ENCODE measurements at regions not wholly inside any gene's neighbourhood (a gene's known extent, or its start where the extent isn't known, plus 50 kb on each side); places are given as distances from the start of the nearest gene placed in this dataset.

DNA sequence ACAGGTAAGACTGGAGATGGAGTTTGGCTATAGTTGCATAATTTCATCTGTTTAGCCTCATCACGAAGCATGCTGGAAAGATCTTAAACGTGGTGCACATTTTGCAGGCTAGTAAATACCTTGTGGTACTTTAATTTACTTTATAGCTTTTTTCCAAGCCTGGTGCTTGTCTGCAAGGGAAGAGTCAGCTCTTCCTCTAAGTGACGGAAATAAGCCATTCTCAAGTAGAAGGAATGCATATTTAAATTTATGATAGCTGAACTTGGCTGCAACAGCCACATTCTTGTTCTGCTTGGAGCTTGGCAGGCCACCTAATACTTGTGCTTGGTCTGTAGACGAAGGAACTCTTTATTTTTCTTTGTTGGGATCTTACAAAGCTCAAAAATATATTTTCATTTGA is 188.0 kb upstream of the PIK3R1 start:
- Mint-ChIP-seq H3K27me3 (ENCODE audit: low read depth) (no peaks in the 10 kb centered on the region; the same call in 1 of the 2 replicates), H3K27ac (no peak overlapping the region), H3K36me3 (ENCODE audit: insufficient read depth in 1 of 3, low read depth in 3 of 3) (peaks cover 0 to 3% (median 0%) of the 10 kb centered on the region in 3 experiments; a peak in 3 of 7 replicates), H3K4me1 (peaks cover 22 to 25% of the 10 kb centered on the region in 2 experiments), H3K9me3 (no peaks in the 10 kb centered on the region; a peak in 1 of 5 replicates), H3K4me3 (no peak overlapping the region)
- Histone ChIP-seq H3K18ac (ENCODE audit: insufficient read length, low read depth, low read length) (no peak overlapping the region), H3K79me1 (ENCODE audit: insufficient read depth, low read depth, low read length, poor library complexity, severe bottlenecking) (no peaks in the 10 kb centered on the region), H3K9ac (ENCODE audit: extremely low read depth, insufficient read length, low read length) (no peak overlapping the region), H4K20me1 (ENCODE audit: control insufficient read depth, insufficient read depth, insufficient read length) (no peaks in the 10 kb centered on the region), H3K4me2 (ENCODE audit: insufficient read depth, insufficient read length, low read length) (no peak overlapping the region), H3K27ac (ENCODE audit: insufficient read length, low read depth, low read length) (no peak overlapping the region), H4K91ac (ENCODE audit: insufficient read length, low read depth, low read length) (no peak overlapping the region), H3T11ph (ENCODE audit: low read length) (no peak overlapping the region), H3K23me2 (ENCODE audit: insufficient read length, low read depth, low read length, poor library complexity, severe bottlenecking) (no peaks in the 10 kb centered on the region), H3K14ac (ENCODE audit: insufficient read depth, low read length) (no peak overlapping the region), H3K9me3 (ENCODE audit: control insufficient read depth, low read depth, low read length) (no peaks in the 10 kb centered on the region), H3K23ac (ENCODE audit: insufficient read length, low read depth, low read length) (no peak overlapping the region), H3K56ac (ENCODE audit: insufficient read length, low read depth, low read length) (no peak overlapping the region), H3K27me3 (ENCODE audit: insufficient read depth, low read length) (no peaks in the 10 kb centered on the region), H2AFZ (ENCODE audit: low read length) (no peak overlapping the region), H2BK120ac (ENCODE audit: low read depth, low read length, poor library complexity, severe bottlenecking) (no peak overlapping the region), H2BK20ac (ENCODE audit: low read depth, low read length, poor library complexity, severe bottlenecking) (no peak overlapping the region), H3K4ac (ENCODE audit: low read depth, low read length) (no peak overlapping the region), H3K79me2 (ENCODE audit: insufficient read depth, low read length) (no peaks in the 10 kb centered on the region), H2BK12ac (ENCODE audit: insufficient read length, low read depth, low read length) (no peak overlapping the region), H2AK5ac (ENCODE audit: insufficient read length, low read length) (no peak overlapping the region), H4K8ac (replicated peaks; ENCODE audit: insufficient read length, low read depth, low read length) (no peak overlapping the region), H2BK15ac (ENCODE audit: low read depth, low read length) (no peak overlapping the region), H4K5ac (ENCODE audit: insufficient read length, low read depth, low read length) (no peak overlapping the region), H3K4me1 (ENCODE audit: insufficient read depth, low read length) (no peaks in the 10 kb centered on the region; the same call in 1 of the 2 replicates), H2BK5ac (ENCODE audit: insufficient read length, low read length) (no peak overlapping the region)
- no CpG with 5 or more reads among the region's 4 CpGs for WGBS (ENCODE audit: extremely low coverage, insufficient read length, low lambda C conversion rate)
- TF ChIP-seq, protein P1, sequence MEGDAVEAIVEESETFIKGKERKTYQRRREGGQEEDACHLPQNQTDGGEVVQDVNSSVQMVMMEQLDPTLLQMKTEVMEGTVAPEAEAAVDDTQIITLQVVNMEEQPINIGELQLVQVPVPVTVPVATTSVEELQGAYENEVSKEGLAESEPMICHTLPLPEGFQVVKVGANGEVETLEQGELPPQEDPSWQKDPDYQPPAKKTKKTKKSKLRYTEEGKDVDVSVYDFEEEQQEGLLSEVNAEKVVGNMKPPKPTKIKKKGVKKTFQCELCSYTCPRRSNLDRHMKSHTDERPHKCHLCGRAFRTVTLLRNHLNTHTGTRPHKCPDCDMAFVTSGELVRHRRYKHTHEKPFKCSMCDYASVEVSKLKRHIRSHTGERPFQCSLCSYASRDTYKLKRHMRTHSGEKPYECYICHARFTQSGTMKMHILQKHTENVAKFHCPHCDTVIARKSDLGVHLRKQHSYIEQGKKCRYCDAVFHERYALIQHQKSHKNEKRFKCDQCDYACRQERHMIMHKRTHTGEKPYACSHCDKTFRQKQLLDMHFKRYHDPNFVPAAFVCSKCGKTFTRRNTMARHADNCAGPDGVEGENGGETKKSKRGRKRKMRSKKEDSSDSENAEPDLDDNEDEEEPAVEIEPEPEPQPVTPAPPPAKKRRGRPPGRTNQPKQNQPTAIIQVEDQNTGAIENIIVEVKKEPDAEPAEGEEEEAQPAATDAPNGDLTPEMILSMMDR (conservative IDR thresholded peaks at IDR 0.05): no peak
- no peak for DNase-seq
